IPS-11a (cell line): ENCODE measurements at regions not wholly inside any gene's neighbourhood (a gene's known extent, or its start where the extent isn't known, plus 50 kb on each side); places are given as distances from the start of the nearest gene placed in this dataset.
"Not testable (repeated sequence)": the region's sequence is repeated elsewhere in the genome, so short reads cannot be mapped to it uniquely, and the experiment has no call there.

Source experiments
- H3K4me3 ChIP-seq: one replicate; pipeline ENCODE4 v1.5.1; 2013; ENCODE audit warnings: low read depth, low read length, control low read depth

- no peak overlapping the region for H3K4me3 ChIP-seq
Observed at GRCh38 chr14:86203843-86204242, 673.9 kb downstream of the FLRT2 start.

GRCh38 chr14:86196471-86196870 lies 666.5 kb downstream of the FLRT2 start:
- H3K4me3 ChIP-seq, result no peak overlapping the region

GRCh38 chr14:86193756-86194155 lies 663.8 kb downstream of the FLRT2 start:
- H3K4me3 ChIP-seq, result no peak overlapping the region

GRCh38 chr14:86179980-86180379 lies 650.0 kb downstream of the FLRT2 start:
- H3K4me3 ChIP-seq, result no peak overlapping the region

DNA sequence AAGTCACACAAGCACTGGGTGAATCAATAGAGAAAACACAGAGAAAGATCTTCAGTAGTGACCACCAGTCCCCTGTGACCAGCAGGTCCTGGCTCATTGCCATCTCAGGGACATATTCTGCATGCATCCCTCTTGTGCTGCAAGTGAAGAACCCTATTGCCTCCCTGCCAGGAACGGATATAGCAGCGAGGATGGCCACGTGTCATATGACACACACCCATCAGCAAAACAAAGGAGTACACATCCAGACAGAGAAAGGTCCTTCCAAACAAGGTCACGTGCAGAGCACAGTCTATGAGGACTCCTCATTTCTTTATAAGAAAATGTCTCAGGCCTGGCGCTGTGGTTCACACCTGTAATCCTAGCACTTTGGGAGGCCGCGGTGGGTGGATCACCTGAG lies 638.4 kb downstream of the FLRT2 start:
- H3K4me3 ChIP-seq, result no peak overlapping the region

- H3K4me3 ChIP-seq, result no peak overlapping the region
Observed at GRCh38 chr14:86166541-86166940, 636.6 kb downstream of the FLRT2 start.

- no peak overlapping the region for H3K4me3 ChIP-seq
Observed at GRCh38 chr14:86153480-86153879, 623.5 kb downstream of the FLRT2 start.

DNA sequence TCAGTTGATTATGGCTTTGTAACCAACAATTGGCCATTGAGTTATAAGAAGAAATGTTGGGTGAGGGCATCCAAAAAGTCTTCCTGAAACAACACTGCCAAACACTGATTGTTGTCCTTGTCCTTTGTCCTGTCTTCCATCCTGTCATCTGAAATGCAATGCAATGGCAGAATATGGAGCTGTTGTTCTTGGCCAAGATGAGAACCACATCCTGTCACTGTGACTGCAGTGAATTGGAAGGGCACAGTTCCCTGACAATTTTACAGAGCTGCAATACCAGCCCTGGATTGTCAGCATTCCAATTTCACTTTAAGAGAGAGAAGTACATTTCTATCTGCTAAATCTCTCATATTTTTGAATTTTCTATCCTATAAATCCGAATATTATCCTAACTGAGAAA lies 613.3 kb downstream of the FLRT2 start:
- H3K4me3 ChIP-seq, result no peak overlapping the region

- H3K4me3 ChIP-seq, result no peak overlapping the region
Observed at GRCh38 chr14:86141966-86142365, 612.0 kb downstream of the FLRT2 start.

GRCh38 chr14:86129426-86129825 lies 599.5 kb downstream of the FLRT2 start:
- H3K4me3 ChIP-seq, result no peak overlapping the region

GRCh38 chr14:86124328-86124727 lies 594.4 kb downstream of the FLRT2 start:
- no peak overlapping the region for H3K4me3 ChIP-seq

GRCh38 chr14:86115972-86116371 lies 586.0 kb downstream of the FLRT2 start:
- no peak overlapping the region for H3K4me3 ChIP-seq

DNA sequence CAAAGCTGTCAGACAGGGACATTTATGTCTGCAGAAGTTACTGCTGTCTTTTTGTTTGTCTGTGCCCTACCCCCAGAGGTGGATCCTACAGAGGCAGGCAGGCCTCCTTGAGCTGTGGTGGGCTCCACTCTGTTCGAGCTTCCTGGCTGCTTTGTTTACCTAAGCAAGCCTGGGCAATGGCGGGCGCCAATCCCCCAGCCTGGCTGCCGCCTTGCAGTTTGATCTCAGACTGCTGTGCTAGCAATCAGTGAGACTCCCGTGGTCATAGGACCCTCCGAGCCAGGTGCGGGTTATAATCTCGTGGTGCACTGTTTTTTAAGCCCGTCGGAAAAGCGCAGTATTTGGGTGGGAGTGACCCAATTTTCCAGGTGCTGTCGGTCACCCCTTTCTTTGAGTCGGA lies 580.9 kb downstream of the FLRT2 start:
- not testable (repeated sequence) for H3K4me3 ChIP-seq

GRCh38 chr14:86104691-86105265 lies 574.8 kb downstream of the FLRT2 start:
- H3K4me3 ChIP-seq, result no peak overlapping the region

DNA sequence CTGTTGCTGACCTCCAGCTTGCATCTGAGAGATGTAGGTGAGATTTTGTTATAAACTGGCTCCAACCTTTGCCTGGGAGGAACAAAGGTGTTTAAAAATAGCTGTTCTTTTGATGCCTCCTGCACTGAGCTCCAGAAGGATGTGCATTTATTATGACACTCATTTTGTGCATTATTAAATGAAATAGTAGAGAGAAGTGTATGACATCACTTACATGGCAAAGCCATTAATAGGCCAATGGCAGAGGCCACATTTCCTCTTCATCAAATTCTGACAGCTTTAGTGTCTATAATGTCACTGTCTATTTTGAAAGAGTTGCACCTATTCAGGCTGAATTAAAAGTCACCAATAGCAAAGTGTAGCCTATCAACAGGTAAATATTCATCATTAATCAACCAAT lies 564.6 kb downstream of the FLRT2 start:
- no peak overlapping the region for H3K4me3 ChIP-seq

GRCh38 chr14:86091811-86092210 lies 561.9 kb downstream of the FLRT2 start:
- H3K4me3 ChIP-seq, result no peak overlapping the region

GRCh38 chr14:86088156-86088555 lies 558.2 kb downstream of the FLRT2 start:
- H3K4me3 ChIP-seq, result no peak overlapping the region

GRCh38 chr14:86087377-86087776 lies 557.4 kb downstream of the FLRT2 start:
- H3K4me3 ChIP-seq, result no peak overlapping the region

DNA sequence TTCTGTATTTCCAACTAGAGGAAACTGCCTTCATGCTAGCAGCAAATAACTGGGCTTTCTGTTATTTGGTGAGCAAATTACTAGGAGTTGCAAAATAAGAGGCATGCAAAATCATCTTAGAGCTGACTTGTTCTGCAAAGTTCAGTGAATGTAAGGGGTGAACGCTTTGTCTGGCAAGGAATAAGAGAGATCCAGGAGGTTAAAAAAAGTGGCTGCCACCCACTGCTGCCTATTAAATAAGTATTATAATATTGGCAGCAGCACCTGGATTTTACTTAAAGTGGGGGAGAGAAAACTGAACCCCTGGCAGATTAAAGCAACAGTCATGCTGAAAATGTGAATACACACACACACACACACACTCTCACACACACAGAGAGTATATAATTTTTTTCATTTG lies 557.0 kb downstream of the FLRT2 start:
- no peak overlapping the region for H3K4me3 ChIP-seq

- H3K4me3 ChIP-seq, result no peak overlapping the region
Observed at GRCh38 chr14:86084097-86084496, 554.2 kb downstream of the FLRT2 start.

- H3K4me3 ChIP-seq, result no peak overlapping the region
Observed at GRCh38 chr14:86083616-86084015, 553.7 kb downstream of the FLRT2 start.

- no peak overlapping the region for H3K4me3 ChIP-seq
Observed at GRCh38 chr14:86072116-86072894, 542.4 kb downstream of the FLRT2 start.

- H3K4me3 ChIP-seq, result no peak overlapping the region
Observed at GRCh38 chr14:86066651-86067050, 536.7 kb downstream of the FLRT2 start.
